ENCODE measurements at regions not wholly inside any gene's neighbourhood (a gene's known extent, or its start where the extent isn't known, plus 50 kb on each side); places are given as distances from the start of the nearest gene placed in this dataset.

DNA sequence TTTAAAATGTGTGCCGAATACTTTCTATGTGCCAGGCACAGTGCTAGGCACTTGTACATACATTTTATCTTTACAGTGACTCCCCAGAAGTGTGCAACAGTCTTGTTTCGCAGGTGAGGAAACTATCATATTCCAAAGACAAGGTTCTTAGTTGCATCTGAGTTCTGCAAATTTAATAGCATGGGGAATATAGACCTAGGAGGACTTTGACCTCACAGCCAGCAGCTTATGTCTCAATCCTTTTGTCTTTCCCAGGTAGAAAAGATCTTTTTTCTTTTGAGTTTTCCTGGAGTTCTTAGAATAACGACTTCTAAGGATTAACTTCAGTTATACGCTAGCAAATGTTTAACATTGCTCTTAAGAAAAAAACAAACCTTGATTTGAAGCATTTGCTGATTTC lies 482.8 kb upstream of the ZMIZ1 start:
- no peak for DNase-seq (ENCODE audit: extremely low read depth, low read depth)
- H3K4me3 ChIP-seq (replicated peaks; ENCODE audit: low read depth, low read length) = no peak overlapping the region
- TF ChIP-seq, protein P1, sequence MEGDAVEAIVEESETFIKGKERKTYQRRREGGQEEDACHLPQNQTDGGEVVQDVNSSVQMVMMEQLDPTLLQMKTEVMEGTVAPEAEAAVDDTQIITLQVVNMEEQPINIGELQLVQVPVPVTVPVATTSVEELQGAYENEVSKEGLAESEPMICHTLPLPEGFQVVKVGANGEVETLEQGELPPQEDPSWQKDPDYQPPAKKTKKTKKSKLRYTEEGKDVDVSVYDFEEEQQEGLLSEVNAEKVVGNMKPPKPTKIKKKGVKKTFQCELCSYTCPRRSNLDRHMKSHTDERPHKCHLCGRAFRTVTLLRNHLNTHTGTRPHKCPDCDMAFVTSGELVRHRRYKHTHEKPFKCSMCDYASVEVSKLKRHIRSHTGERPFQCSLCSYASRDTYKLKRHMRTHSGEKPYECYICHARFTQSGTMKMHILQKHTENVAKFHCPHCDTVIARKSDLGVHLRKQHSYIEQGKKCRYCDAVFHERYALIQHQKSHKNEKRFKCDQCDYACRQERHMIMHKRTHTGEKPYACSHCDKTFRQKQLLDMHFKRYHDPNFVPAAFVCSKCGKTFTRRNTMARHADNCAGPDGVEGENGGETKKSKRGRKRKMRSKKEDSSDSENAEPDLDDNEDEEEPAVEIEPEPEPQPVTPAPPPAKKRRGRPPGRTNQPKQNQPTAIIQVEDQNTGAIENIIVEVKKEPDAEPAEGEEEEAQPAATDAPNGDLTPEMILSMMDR (IDR thresholded peaks at IDR 0.05; ENCODE audit: low read depth, low read length, missing control alignments) = no peak

DNA sequence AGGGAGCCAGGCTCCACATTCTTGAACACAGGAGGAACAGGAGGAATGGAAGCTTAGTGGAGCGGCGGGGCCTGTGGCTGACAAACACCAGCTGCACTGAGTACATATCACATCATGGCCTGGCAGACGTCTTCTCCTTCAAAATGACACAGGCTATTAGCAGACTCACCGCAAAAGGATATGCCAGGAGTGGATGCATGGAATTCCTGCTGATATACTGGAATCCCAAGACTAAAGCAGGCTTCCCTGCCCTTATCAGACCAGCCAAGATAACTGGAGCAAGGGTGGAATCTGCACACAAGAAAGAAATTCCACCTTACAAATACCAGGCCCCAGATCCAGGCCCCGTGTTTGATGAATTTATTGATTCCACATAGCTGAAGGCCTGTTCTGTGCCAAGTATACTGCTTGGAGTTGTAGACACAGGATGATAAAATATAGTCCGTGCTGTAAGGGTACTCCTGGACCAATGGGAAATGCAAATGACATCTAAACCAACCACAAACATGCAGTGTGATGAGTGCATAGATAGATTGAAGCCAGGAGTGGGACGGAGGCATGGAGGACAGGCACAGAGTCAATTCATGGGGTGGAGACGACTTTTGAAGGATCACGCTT lies 480.5 kb upstream of the ZMIZ1 start:
- no peak overlapping the region for H3K4me3 ChIP-seq (replicated peaks; ENCODE audit: low read depth, low read length)
- TF ChIP-seq, protein P1 (IDR thresholded peaks at IDR 0.05; ENCODE audit: low read depth, low read length, missing control alignments) = no peak
- DNase-seq (ENCODE audit: extremely low read depth, low read depth) = no peak

DNA sequence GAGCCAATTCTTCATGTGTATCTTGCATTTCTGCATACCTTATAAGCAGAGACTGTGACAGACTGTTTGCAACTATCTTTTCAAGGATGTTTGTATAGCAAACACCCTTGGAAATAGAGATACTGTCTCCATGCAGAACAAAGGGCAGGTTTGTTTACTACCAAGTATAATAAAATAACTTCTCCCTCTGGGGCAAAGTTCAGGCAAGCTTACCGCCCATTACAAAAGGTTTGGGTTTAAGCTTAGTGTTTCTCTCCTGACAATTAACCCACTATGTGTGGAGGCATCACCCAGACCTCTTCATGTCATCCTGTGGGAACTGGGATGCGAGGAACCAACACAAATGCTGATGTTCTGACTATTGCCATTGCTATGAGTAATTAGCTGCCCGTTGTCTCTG lies 479.1 kb upstream of the ZMIZ1 start:
- TF ChIP-seq, protein P1 (IDR thresholded peaks at IDR 0.05; ENCODE audit: low read depth, low read length, missing control alignments) = no peak
- no peak overlapping the region for H3K4me3 ChIP-seq (replicated peaks; ENCODE audit: low read depth, low read length)
- no peak for DNase-seq (ENCODE audit: extremely low read depth, low read depth)

DNA sequence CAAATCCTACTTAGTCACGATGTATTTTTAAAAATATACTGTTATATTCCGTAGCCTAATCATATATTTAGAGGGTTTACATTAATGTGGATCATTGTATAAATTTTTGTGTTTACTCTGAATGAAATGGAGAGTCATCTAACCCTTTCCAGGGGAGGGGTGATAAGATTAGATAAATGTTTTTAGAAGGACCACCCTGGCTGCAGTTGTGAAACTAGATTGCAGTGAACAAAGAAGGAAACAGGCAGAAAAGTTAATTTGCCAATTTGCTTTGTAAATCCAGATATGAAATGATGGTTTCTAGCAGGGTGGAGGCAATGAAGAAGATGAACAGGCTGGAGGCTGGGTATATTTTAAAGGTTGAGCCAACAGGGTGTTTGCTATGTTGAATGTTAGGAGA lies 477.7 kb upstream of the ZMIZ1 start:
- no peak overlapping the region for H3K4me3 ChIP-seq (replicated peaks; ENCODE audit: low read depth, low read length)
- no peak for DNase-seq (ENCODE audit: extremely low read depth, low read depth)
- TF ChIP-seq, protein P1 (IDR thresholded peaks at IDR 0.05; ENCODE audit: low read depth, low read length, missing control alignments) = no peak

DNA sequence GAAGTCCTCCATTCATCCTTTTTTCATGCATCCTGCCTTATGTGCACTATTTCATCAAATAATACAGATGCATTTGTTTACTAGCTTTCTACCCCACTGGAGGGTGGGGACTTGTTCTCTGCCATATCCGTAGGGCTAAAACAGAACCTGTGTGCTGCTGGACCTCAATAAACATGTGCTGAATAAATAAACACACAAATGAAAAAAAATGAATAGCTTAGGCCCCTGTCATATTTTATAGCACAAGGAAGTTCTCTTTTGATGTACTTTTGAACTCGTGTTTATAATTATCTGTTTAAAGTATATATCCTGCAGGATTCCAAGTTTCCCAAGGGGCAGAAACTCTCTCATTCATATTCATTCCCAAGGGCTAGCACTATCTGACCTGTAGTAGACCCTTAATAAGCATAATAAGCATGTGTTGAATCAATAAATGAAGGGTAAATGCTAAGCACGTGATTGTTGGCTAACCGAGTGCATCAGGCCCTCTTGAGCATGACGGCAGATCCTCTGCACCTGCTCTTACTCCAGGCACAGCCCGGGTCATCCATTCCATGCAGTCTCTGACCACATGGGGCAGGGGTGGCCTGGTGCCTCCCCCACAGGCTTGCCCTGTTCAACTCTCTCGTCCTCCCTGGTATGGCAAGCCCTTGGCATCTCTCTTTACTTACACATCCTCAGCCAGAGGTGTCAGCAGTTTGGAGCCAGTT lies 474.1 kb upstream of the ZMIZ1 start:
- TF ChIP-seq, protein P1 (IDR thresholded peaks at IDR 0.05; ENCODE audit: low read depth, low read length, missing control alignments) = no peak
- H3K4me3 ChIP-seq (replicated peaks; ENCODE audit: low read depth, low read length) = no peak overlapping the region
- no peak for DNase-seq (ENCODE audit: extremely low read depth, low read depth)

DNA sequence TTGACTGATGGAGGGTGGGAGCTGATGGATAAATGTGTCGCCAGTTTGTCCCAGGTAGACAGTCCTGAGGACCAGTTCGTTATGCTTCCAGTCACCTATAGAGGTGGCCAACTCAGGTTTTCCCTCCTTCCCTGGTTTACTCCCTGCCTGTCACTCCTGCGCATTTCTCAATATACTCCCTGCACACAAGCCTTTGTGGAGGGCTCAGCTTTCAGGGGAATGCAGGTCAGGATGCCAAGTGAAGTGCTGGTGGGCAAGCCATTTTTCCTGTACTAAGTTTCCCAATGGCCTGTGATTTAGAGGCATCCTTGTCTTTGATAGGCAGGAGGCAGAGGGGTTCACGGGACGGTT lies 473.5 kb upstream of the ZMIZ1 start:
- no peak overlapping the region for H3K4me3 ChIP-seq (replicated peaks; ENCODE audit: low read depth, low read length)
- TF ChIP-seq, protein P1 (IDR thresholded peaks at IDR 0.05; ENCODE audit: low read depth, low read length, missing control alignments) = no peak
- DNase-seq (ENCODE audit: extremely low read depth, low read depth) = no peak
